Right renal cortex interstitium (tissue), 3 donors: ENCODE measurements at regions not wholly inside any gene's neighbourhood (a gene's known extent, or its start where the extent isn't known, plus 50 kb on each side); places are given as distances from the start of the nearest gene placed in this dataset.
"Not testable (repeated sequence)": the region's sequence is repeated elsewhere in the genome, so short reads cannot be mapped to it uniquely, and the experiment has no call there.

Experiments
- DNase-seq, 3 donors: peaks; one replicate each; pipeline ENCODE4 v3.0.0-alpha.2; 2013; ENCODE audit warnings: low read depth in 3 of 3, low spot score in 2 of 3

DNA sequence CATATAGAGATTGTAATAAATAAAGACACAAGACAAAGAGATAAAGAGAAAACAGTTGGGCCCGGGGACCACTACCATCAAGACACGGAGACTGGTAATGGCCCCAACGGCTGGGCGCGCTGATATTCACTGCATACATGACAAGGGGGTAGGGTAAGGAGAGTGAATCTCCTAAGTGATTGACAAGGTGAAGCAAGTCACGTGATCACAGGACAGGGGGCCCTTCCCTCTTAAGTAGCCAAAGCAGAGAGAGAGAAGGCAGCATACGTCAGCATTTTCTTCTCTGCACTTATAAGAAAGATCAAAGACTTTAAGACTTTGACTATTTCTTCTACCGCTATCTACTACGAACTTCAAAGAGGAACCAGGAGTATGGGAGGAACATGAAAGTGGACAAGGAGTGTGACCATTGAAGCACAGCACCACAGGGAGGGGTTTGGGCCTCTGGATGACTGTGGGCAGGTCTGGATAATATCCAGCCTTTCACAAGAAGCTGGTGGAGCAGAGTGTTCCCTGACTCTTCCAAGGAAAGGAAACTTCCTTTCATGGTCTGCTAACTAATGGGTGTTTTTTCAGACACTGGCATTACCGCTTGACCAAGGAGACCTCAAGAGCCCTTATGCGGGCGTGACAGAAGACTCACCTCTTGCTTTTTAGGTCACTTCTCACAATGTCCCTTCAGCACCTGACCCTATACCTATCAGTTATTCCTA lies 75.6 kb downstream of the MRPL39 start:
- not testable (repeated sequence) for DNase-seq

GRCh38 chr21:25528515-25528914 lies 78.8 kb downstream of the MRPL39 start:
- DNase-seq = no peak

DNA sequence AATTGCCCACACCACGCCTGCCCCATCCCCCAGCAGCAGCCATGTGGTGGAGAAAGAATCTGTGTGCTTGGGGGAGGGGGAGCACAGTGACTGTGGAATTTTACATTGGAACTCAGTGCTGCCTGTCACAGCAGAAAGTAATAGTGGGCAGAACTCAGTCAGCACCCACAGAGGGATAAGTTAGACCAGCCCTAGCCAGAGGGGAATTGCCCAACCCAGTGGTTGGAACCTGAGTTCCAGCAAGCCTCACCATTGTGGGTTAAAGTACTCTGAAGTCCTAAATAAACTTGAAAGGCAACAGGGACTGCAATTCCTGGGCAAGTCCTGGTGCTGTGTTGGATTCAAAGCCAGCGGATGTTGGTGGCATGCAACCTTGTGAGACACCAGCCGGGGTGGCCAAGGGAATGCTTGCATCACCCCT lies 88.8 kb downstream of the MRPL39 start:
- no peak for DNase-seq

- no peak for DNase-seq
Observed at GRCh38 chr21:25515484-25516405, 91.5 kb downstream of the MRPL39 start.

GRCh38 chr21:25513810-25514209 lies 93.5 kb downstream of the MRPL39 start:
- no peak for DNase-seq

GRCh38 chr21:25512095-25513081 lies 94.9 kb downstream of the MRPL39 start:
- DNase-seq = no peak

DNA sequence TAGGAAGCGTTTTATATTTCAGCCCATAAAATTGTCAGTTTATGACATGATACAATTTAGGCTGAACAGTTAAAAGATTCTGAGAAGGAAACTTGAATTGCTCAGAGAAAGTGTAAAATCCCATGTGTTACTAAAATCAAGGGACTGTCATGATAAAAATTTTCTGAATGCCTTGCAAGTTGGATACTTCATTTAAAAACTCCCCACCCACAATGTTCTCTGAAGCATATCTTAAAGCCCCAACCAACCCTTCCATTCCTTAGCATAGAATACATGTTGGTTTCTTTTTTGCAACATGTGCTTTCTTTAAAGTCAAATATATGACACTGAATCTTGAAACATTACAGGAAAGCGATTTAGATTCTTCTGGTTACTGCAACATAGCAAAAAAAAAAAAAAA lies 97.4 kb downstream of the MRPL39 start:
- no peak for DNase-seq

GRCh38 chr21:25508364-25508763 lies 98.9 kb downstream of the MRPL39 start:
- no peak for DNase-seq

GRCh38 chr21:25507522-25507921 lies 99.8 kb downstream of the MRPL39 start:
- DNase-seq = no peak

DNA sequence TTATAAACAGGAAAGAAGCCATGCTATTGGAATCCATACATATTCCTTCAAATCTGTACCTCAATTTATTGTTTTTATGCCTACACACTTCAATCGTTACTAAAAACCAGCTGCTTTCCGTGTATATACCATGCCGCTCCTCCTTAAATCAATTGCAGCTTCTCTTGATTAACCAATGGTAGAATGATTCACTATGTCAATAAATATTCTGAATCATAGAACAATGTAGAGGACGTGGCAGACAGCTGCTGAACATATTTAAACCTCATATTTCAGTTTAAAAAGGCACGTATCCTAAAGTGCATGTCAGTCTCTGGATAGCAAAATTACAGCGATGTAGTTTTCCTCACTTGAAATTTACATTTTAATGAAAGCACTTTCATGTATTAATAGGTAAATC lies 100.4 kb downstream of the MRPL39 start:
- DNase-seq = no peak

DNA sequence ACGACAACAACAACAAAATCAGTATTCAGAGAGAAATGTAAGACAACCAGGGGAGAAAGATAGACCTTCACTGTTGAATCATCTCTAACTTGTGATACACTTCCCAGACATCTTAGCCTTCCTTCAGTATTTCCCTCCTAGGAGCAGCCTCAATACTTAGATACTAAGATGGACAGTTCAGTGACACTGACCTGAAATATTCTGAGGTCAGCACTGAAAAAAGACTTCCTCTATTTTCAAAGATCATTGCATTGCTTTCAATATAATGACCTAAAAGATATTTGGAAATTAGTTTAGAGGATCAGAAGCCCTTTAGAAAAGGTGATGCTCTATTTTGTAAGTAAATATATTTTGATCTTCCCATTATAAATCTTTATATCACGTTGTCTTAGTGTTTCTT lies 101.0 kb downstream of the MRPL39 start:
- DNase-seq = no peak

DNA sequence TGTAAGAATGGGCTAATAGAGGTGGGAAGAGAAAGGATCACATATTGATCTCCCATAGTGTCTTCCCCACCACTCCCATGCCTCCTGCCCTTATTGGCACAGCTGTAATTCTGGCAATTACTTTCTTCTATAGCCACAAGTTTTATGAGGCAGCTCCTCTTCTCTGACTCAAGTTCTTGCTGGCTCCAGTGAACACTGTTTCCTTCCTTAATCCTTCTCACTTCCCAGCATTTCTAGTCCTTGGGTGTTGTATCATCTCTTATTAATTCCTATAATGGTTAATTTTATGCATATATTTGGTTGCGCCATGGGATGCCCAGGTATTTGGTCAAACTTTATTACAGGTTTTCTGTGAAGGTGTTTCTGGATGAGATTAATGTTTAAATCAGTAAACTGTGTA lies 103.3 kb downstream of the MRPL39 start:
- no peak for DNase-seq

DNA sequence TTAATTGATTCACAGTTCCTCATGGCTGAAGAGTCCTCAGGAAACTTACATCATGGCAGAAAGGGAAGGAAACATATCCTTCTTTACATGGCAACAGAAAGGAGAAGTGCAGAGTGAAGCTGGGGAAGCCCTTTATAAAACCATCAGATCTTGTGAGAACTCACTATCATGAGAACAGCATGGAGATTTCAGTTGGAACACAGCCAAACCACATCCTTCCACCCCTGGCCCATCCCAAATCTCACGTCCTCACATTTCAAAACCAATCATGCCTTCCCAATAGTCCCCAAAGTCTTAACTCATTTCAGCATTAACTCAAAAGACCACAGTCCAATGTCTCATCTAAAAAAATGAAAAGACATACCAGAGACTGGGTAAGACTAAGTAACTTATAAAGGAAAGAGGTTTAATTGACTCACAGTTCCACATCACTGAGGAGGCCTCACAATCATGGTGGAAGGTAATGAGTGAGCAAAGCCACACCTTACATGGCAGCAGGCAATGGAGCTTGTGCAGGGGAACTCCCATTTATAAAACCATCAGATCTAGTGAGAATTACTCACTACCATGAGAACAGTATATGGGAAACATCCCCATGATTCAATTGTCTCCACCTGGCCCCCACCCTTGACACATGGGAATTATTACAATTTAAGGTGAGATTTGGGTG lies 105.2 kb downstream of the MRPL39 start:
- no peak for DNase-seq

DNA sequence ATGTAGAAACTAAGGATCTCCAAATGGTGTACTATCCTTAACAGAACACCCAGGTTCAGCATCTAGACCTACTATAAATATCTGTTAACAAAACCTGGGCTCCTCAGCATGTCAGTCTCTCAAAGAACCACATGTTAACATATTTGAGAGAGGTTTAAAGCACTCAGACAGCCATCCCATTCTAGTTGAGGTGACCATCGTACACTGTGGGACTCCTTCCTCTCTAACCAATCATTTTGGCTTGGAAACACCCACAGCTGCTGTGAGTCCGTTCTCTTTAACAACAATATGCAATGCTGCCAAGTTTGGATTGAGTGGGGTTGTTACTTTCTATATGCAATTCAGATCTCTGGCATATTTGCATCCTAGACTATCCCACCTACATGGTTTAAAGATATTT lies 105.8 kb downstream of the MRPL39 start:
- DNase-seq = no peak

DNA sequence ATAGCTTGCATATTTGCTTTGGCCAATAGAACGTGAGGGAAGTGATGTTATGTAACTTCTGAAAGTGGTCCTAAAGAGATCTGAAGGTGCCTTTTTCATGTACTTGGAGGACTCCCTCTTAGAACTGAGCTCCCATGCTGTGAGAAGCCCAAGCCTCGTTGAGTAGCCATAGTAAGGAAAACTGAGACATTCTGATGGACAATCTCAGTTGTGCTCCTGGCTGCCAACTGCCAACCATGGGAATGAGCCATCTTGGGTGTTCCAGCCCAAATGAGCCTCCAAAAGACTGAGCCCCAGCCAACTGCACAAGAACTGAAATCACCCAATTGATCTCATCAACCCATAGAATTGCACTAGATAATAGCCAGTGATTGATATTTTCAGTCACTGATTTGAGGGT lies 106.7 kb downstream of the MRPL39 start:
- DNase-seq = no peak

DNA sequence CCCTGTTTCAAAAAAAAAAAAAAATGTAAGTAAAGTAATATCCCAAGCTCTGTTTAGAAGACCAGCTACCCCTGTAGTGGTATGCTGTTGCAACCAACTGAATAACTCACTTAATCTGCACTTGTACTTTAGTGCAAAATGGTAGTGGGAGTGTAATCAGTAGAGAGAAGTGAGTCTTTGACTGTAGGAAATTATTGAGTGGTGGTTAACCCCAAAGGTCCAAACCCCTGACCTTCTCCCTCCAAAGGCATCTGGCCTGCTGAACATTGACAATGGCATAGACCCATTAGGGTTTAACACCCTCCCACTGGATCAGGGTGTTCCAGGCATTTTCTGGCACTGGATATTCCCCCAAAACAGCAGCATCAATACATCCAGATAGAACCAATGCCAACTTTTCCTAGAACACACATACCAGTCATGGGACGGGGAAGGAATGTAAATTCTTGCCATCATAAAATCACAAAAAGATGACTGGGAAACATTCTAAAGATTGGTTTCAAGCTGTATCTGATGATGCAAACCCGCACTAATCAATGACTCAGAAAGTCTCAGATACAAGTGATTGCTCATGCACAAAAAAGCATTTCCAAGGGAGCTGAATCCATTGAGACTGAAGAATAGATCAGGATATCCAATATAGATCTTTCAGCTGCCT lies 110.3 kb downstream of the MRPL39 start:
- DNase-seq = no peak

GRCh38 chr21:25494804-25495203 lies 112.5 kb downstream of the MRPL39 start:
- DNase-seq = no peak

DNA sequence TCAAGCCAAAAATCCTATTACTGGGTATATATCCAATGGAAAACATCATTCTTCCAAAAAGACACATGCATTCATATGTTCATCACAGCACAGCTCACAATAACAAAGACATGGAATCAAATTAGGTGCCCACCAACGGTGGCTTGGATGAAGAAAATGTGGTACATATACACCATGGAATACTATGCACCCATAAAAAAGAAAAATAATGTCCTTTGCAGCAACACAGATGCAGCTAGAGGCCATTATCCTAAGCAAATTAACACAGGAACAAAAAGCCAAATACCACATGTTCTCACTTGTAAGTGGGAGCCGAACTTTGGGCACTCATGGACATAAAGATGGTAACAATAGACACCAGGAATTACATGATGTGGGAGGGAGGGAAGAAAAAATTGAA lies 113.6 kb downstream of the MRPL39 start:
- no peak for DNase-seq

GRCh38 chr21:25491267-25491666 lies 116.0 kb downstream of the MRPL39 start:
- no peak for DNase-seq

- DNase-seq = no peak
Observed at GRCh38 chr21:25490742-25491141, 116.5 kb downstream of the MRPL39 start.
